ENCODE measurements at regions not wholly inside any gene's neighbourhood (a gene's known extent, or its start where the extent isn't known, plus 50 kb on each side); places are given as distances from the start of the nearest gene placed in this dataset.

DNA sequence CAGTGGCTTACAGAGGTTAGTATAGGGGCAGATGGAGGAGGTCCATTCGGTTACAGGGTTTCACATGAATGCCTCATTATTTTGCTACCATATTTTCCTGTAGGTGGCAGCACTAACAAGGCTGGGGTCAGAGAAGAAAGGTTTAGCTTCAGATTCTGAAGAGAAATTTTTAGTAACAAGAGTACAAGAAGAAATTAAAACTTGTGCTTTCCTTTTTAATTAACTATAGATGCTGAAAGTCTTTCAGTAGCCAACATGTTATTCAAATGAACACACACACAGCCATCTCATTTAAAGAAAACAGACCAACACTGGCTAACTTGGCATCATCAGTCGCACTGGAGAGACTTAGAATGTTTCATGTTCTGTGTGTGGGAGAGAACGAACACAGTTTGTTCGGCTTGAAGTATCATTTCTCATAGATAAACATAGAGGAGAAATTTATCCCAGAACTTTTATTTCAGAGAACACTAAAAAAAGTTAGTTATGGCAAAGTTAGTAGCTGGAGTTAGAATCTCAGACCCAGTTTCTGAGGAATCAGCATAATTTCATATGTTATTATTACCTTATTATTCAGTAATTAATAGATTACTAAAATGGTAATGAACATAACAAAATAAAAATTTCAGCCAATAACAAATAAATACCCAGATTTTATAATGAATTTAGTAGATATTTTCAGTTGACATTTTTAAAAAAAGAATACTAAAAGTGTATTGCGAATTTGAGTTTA, 314.0 kb upstream of the RSPO3 start:
- DNase-seq (ENCODE audit: low read depth), result peak; percentile 77

DNA sequence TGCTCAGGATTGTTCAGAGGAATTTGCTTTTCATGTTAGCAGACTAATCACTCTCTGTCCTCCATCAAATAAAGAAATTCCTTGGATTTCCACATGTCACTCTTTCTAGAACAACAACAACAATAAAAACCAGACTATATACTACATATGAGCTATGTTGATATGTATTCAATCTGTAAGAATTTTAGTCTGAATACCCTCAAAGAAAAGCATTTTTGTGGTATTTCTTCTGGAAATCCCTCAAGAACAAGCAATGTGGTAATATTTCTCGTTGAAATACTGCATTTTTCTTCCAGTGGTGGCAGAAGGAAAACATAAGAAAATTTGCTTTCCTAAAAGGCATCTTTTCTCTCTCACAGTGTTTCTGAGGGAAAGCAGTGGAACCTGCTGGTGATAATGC, 312.6 kb upstream of the RSPO3 start:
- no peak for DNase-seq (ENCODE audit: low read depth)

DNA sequence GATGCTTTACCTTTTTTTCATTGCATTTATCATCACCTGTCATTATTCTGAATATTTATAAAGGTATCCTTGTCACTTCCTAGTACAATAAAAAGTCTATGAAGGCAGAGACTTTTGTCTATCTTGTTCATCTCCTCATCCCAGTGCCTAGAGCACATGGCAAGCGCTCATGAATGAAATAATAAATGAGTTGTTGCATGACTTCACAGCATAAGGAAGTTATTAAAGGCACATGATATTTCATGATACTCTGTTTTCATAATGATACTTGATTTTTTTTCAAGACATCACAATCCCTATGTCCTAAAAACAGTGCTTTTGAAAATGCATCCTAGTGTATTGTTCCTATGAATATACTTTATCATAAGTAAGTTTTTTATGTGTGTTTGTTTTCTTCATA, 310.6 kb upstream of the RSPO3 start:
- DNase-seq (ENCODE audit: low read depth), result no peak

DNA sequence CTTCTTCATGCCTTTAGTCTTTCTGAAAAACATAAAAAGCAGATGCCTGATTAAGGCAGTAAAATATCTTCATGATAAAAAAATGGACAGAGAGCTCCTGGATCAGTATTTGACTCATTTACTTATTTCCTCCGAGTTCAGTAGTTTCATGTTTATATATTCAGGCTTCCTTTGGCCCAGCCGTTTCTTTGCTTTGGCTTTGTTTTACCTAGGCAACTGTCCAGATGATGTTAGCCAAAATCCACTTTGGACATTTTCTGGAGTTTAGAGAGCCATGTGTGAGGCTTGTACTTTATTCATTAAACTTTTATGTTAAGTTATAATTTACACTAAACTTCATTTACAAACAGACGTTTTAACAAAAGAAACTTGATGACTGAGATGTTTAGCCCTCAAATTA, 307.1 kb upstream of the RSPO3 start:
- DNase-seq (ENCODE audit: low read depth), result peak; percentile 38

DNA sequence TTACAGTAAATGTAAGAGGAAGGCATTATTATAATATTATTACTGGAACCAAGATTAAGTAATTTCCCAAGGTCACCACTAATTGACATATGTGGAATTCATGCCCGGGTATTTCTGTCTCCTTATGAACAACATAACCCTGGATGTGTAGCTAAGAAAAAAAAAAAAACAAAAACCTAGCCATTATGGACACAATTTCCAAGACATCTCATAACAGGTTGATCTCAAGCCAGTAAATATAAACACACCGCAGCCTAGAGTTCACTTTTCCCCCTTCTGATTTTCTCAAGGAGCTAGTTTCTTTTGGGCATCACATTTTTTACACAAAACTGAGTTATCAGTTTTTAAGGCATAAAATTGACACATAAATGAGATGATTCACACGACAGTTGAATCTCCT, 306.5 kb upstream of the RSPO3 start:
- DNase-seq (ENCODE audit: low read depth), result peak; percentile 5

DNA sequence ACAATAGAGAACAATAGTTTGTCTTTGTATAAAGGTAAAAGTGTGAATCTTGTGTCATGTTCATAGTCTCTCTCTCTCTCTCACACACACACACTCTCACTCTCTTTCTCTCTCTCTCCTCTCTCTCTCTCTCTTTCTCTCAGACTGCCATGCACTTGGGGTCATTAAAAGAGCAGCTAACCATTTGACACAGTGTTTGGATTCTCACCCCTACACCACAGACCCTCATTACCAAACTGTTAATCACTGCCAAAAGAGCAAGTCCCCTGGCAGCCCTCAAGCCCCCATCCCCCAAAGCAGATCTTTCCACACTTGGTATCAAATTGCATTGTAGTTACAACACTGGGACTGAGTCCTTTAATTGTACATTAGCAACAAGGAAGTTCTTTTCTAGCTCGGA, 305.8 kb upstream of the RSPO3 start:
- DNase-seq (ENCODE audit: low read depth), result peak; percentile 42

DNA sequence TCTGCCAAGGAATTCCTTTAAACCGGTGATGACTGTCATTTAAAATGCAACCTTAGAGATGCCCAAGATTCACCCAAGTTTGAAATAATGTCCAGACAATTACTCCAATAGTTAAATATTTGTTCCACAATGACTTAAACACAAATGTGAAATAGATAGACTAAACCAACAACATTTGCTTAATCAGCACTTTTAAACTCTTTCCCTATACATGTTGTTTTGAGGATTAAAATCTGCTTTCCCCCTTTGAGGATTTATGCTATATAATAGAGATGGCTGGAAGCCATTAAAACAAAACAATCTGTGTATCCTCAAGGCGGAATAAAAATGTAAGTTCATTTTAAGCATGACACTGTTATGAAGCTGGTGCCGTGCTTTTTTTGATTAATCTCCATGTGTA, 297.8 kb upstream of the RSPO3 start:
- DNase-seq (ENCODE audit: low read depth), result no peak

DNA sequence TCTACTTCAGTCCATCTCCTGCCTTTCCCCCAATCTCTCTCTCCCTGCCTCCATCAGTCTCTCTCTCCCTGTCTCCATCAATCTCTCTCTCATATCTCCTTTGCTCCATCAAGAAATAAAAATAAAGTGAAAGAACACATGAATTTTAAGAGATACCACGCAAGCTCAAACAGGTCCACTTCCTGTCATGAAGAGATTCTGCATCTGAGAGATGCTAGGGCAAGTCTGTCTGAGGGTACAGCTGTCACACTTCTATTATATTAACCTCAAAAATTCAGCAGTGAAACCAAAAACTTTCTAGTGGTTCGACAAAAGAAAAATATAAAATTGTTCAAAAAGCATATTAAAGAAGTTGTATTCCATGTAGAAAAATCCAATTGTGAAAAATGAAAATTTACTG, 296.8 kb upstream of the RSPO3 start:
- peak; percentile 67 for DNase-seq (ENCODE audit: low read depth)

DNA sequence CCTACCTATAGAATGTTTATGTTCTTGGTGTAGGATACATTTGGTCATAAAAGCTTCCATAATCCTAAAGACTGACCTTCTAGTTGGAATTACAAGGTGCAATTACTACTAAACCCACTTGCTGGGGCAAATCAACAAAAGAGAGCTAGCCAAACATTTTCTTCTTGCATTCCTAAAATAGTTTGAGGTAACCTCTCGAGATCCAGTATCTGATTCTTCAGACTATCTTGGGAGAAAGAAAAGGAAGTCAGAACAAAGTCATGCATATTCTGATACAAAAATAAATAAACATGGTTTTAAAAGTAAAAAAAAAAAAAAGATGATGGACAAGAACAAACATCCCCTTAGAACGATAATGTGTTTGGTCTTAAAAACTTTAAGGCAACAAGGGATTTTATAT, 294.2 kb upstream of the RSPO3 start:
- peak; percentile 41 for DNase-seq (ENCODE audit: low read depth)

DNA sequence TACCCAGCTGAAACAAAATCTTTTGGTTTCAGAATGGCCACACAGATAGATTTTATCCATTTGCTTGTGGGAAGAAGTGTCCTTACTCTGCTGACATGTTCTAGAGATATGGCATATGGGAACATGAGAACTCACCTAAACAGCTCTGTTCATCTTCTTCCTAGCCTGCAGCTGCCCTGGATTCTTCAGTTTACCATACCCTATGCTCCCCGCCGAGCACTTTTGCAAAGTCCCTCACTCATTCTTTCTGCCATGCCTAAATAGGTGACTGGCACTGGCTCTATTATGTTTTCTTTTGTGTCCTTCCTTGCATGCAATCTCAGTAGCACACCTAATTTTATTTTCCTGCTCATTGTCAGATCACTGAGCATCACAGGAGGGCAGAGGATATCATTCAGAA, 293.7 kb upstream of the RSPO3 start:
- DNase-seq (ENCODE audit: low read depth), result no peak

DNA sequence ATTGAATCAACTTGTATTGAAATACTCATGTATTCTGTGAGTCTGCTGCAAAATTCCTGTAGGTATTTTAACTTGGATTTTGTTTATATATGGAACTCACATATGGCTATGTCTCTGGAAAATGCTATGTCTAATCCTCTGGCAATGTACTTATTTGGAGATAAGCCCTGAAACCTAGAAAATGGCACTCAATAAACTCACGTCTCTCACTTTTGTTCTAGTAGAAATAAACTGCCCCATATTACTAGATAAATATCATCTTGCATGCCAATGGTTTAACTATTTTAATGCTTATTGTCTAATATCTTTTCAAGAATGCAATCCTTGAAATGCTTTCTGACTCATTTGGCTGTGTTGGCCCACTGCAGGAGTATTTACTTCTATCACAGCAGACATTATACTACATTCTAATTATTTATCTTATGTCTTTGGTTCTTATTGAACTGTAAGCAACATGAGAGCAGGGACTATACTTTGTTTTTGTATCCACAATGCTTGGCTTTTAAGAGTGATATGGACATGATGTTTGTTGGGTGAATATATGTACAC, 292.2 kb upstream of the RSPO3 start:
- DNase-seq (ENCODE audit: low read depth), result no peak

DNA sequence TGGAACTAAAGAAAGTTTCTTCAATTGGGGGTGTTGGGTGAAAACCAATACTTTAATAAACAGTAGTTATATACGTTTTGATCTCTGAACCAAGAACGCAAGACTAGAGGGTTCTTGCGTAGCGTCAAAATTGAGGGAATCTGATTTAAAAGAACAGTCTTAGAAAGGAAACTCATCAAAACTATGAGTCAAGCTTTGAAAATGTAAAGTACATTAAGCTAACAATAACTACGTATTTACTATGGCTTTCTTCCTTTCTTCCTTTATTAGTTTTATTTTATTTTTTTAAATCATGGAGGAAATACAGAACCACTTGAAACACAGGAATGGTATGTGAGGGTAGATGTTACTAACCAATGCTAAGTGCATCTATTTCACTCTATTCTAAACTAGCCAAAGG, 287.0 kb upstream of the RSPO3 start:
- no peak for DNase-seq (ENCODE audit: low read depth)

DNA sequence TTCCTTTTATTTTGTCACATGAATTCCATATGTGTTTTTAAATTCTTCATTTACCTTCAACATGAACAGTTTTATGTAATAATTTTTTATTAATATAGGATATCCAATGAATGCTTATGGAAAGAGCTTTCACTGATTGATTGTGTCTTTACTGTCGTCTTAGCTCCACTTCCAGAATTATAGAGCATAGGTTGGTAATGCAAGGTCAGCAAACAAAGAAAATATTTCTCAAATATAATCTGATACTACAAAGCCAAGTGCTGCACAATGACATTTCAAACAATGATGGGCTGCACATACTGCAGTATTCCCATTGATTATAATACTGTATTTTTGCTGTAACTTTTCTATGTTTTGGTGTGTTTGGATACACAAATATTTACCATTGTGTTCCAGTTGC, 275.7 kb upstream of the RSPO3 start:
- DNase-seq (ENCODE audit: low read depth), result no peak

DNA sequence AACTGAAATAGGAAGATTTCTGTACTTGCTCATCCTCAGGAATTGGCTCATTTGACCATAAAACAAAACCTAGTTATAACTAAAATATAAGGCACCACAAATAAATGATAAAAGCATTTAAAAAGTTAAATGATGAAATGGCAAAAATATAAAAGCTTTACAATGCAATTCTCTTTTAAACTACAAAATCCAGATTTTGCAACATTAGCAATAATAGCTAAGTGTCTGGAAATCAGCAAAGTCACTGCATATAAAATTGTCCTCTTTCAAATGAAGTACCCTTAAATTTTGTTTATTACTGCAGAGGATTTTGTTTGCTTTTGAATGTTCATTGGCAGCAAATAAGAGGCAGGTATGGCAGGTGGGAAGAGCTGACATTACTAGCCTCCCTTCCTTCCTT, 270.4 kb upstream of the RSPO3 start:
- DNase-seq (ENCODE audit: low read depth), result no peak

DNA sequence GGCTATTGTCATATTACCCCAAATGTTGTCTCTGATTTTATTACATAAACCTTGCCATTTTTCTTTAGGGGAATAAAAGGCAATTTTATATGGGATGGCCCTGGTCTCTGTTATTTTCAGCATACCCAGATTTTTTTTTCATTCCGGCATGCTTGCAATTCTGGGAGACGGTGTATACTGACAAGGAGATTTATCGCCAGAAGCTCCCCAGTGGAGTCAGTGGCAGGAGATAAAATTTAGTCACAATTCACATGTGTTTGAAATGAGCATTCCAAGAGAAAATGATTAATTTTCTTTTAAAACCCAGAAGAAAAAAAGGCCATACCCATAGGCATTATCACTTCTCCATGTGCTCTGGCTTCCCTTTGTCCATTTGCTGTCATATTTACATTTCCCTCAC, 250.8 kb upstream of the RSPO3 start:
- DNase-seq (ENCODE audit: low read depth), result no peak

DNA sequence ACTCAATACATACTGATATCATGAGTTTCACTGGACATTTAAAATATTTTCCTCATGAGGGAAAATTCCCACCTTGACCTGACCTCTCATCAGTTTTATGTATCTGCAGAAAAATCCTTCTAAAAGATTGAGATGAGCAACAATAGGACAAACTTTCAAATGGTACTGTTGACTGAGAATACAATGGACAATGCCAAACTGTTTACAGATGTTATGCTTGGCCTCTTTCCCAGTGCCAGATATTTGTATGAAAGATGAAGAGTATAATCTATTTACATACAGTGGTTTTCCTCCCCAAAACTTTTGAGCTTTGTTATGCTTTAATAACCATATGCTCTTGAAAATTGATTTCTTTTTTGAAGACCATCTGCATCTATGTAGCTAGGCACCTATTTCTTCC, 245.1 kb upstream of the RSPO3 start:
- peak; percentile 40 for DNase-seq (ENCODE audit: low read depth)

DNA sequence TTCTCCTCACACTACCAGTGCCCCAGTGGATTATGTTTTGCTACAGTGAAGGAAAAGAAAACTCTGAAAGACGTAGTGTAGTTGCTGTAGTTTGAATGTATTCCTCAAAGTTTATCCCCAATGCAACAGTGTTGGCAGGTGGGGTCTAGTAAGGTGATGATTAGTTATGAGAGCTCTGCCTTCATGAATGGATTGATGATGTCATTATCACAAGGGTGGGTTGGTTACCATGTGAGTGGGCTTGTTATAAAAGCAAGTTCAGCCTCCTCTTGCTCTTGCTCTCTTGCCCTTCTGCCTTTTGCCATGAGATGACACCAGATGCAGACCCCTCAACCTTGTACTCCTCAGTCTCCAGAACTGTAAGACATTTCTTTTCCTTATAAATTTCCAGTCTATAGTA, 244.7 kb upstream of the RSPO3 start:
- DNase-seq (ENCODE audit: low read depth), result no peak

DNA sequence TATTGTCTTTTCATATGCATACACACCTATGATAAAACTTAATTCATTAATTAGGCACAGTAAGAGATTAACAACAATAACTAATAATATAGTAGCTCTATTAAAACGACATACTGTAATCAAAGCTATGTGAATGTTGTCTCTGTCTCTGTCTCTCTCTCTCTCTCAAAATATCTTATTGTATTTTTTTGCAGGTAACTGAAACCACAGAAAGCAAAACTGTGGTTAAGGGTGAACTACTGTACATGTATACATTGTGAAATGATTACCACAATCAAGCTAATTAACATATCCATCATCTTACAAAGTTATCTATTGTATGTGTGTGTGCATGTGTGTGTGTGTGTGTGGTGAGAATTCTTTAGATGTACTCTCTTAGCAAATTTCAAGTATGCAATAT, 242.0 kb upstream of the RSPO3 start:
- DNase-seq (ENCODE audit: low read depth), result no peak

DNA sequence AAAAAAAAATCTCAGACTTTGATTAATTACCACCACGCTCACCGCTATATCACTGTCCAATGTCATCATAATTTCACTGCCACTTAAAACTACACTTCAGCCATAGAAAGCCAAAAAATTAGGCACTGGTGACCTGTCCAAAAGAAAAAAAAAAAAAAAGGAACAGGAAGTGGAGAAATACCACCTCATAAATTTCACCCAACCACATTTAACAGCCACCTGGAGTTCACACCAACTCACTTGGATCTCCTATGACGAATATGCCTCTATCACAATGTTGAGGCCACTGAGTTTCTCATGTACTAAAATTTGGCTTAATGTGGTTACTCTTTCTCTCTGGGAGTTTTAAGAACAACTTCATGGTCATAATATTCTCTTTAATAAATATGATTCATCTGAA, 237.5 kb upstream of the RSPO3 start:
- DNase-seq (ENCODE audit: low read depth), result no peak

DNA sequence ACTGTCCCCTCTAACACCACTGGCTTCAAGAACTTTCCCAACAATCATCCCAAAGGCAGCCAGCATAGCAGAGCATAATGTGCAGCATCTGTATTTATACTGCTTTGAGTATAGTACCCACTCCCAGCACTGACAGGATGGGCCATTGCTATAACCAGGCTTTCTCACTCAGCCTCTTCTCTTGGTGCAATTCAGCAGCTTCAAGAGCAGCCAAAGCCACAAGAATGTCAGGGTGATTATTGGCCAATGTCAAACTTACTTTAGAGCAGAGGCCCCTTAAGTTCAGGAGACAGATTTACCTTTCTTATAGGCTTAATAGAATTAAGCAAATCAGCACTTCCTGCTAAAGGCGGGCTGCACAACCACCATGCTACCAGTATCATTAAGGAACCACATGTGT, 232.4 kb upstream of the RSPO3 start:
- DNase-seq (ENCODE audit: low read depth), result peak; percentile 8

DNA sequence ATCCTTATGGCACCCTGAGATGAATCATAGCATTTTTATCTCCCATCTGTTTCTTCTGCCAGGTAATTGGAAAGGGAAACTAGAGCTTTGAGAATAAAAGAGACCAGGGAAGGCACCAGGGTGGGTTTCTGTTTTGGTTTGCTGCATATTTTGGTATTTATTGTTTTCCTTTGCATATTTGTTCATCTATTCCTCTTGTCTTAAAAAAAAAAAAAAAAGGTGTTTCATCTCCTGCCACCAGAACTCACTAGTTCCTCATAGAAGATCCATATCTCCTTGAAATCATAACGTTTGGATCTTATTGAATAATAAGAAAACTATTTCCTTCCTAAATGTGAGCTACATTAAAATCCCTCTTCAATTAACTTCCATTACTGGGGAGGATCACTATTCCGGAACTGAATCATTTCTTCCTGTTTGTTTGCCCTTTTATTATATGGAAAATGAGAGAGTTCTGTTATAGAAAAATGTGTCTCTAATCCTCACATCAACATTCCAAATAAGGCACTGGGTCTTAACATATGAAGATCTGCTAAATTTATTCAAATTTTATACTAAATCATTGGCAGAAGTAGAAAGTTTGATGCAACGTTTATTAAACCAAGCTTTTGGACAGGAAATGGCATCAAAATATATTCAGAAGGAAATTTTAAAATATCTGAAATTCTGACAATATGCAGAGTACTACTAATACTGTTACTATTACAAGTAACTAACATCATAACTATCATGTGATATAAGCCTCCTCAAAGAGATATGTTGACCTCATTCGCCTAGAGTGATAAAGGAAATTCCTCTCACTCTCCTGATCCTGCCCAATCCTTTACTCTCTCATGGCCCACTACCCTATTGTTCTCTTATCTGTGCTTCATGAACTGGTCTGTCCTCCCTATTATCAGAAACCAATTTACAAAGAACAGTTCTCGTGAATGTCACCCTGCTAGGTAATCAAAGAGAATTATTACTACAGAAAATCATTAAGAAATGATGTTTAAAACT, 229.4 kb upstream of the RSPO3 start:
- DNase-seq (ENCODE audit: low read depth), result no peak

DNA sequence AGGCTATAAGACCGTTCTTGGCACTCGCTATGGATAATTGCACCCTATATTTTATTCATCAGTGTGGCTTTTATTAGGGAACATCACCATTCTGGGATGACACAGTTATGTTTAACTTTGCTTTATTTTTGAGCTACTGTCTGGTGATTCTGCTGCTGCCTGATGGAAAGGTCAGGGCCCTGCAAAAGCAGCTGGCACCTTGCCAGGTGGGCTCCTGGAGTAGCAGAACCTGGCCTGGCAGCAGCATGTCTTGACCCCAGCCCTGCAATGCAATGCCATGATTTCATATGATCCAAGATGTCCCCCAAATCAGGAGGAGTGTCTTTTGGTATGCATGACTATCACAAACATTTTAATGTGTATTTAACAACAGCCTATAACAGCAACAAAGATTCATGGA, 228.4 kb upstream of the RSPO3 start:
- no peak for DNase-seq (ENCODE audit: low read depth)
